Stimulated activated CD4-positive, alpha-beta T cell treated with anti-CD3 and anti-CD28 coated beads, Interleukin-15, amount 100 ng/mL, for 1 hour (primary cell): ENCODE measurements at regions not wholly inside any gene's neighbourhood (a gene's known extent, or its start where the extent isn't known, plus 50 kb on each side); places are given as distances from the start of the nearest gene placed in this dataset.
"Not testable (repeated sequence)": the region's sequence is repeated elsewhere in the genome, so short reads cannot be mapped to it uniquely, and the experiment has no call there.

Source experiments
- DNase-seq, 2 donors: peaks; one replicate each; pipeline ENCODE4 v3.0.0-alpha.2; 2020; ENCODE audit warnings: low read depth in 1 of 2, low spot score in 1 of 2

GRCh38 chr3:74978684-74979083, 364.2 kb upstream of the CNTN3 start:
- DNase-seq = no peak

GRCh38 chr3:74985028-74985904, 370.8 kb upstream of the CNTN3 start:
- not testable (repeated sequence) for DNase-seq

- DNase-seq = no peak
Measured at GRCh38 chr3:74988095-74988494, 373.6 kb upstream of the CNTN3 start.

- no peak for DNase-seq
Measured at GRCh38 chr3:74992898-74993297, 378.4 kb upstream of the CNTN3 start.

- DNase-seq = no peak
Measured at GRCh38 chr3:75001330-75001729, 386.9 kb upstream of the CNTN3 start.

GRCh38 chr3:75012791-75013331, 398.4 kb upstream of the CNTN3 start:
- DNase-seq = no peak

- DNase-seq = no peak
Measured at GRCh38 chr3:75014008-75014407, 399.5 kb upstream of the CNTN3 start.

- no peak for DNase-seq
Measured at GRCh38 chr3:75015280-75015679, 400.8 kb upstream of the CNTN3 start.

- DNase-seq = no peak
Measured at GRCh38 chr3:75035146-75035545, 420.7 kb upstream of the CNTN3 start.

- no peak for DNase-seq
Measured at GRCh38 chr3:75042941-75043340, 428.5 kb upstream of the CNTN3 start.

DNA sequence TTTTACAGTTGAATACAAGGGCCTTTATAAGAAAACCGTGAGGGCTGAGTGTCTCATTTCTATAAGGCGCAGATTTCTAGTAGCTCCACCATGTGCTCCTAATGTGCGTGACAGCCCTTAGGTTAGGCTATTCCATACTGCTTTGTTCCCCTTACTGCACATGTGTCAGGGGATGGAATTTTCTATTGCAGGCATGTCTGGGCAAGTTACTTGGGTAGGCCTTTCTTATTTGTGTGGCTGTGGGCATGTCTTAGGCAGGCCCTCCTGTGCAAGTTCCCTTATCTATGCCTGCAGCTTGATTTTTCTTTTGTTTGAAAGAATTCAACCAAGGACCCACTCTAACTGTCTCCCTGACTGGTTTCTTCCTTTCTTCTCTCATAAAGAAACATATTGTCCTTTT, 434.2 kb upstream of the CNTN3 start:
- DNase-seq = no peak

- DNase-seq = no peak
Measured at GRCh38 chr3:75049533-75049932, 435.1 kb upstream of the CNTN3 start.

DNA sequence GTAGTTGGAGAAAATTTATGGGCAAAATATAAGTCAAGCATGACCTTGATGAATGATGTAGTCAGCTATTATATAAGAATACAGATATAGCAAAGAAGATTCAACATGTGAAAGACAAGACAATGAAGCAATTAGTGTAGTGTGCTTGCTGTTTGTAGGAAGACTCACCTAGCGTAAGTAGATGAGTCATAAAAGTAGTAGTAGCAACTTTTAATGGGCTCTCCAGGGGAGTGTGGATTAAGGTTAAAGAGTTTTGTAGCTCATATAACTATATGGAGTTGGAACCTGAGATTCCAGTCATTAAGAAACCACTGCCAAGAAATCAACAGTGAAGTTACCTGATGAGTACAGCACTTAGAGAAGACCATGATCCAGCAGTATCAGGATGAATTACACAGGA, 444.7 kb upstream of the CNTN3 start:
- DNase-seq = no peak

GRCh38 chr3:75061806-75062205, 447.3 kb upstream of the CNTN3 start:
- no peak for DNase-seq

- no peak for DNase-seq
Measured at GRCh38 chr3:75075158-75075557, 460.7 kb upstream of the CNTN3 start.

DNA sequence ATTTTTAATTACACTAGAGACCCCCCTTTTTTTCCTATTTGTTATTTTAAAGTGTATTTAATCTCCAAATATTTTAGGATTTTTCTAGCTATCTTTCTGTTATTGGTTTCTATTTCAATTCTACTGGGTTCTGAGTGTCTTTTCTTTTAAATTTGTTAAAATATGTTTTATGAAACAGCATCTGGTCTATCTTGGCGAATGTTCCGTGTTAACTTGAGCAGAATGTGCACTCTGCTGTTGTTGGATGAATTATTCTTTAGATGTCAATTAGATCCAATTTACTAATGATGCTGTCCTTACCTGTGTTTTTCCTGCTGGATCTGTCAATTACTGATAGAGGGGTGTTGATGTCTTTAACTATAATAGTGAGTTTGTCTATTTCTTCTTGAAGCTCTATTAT, 462.0 kb upstream of the CNTN3 start:
- DNase-seq = no peak

DNA sequence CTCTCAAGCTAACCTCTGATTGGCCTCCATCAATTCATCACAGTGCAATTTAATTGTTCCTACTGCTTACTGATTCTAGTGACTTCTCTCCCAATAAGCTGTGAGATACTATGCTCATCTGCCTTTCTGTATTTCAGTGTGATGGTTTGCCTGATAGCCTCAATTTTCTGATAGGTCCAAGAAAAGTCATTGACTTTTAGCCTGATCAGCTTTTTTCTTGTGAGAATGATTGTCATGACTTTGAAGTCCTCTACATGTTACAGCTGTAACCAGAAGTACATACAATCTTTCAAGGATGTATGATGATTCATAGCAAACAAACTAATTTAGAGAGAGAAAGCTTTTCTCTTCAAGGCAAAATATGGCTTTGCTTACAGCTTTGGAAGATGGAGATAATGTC, 463.8 kb upstream of the CNTN3 start:
- no peak for DNase-seq

GRCh38 chr3:75082845-75083244, 468.4 kb upstream of the CNTN3 start:
- no peak for DNase-seq

GRCh38 chr3:75089841-75090240, 475.4 kb upstream of the CNTN3 start:
- DNase-seq = no peak

DNA sequence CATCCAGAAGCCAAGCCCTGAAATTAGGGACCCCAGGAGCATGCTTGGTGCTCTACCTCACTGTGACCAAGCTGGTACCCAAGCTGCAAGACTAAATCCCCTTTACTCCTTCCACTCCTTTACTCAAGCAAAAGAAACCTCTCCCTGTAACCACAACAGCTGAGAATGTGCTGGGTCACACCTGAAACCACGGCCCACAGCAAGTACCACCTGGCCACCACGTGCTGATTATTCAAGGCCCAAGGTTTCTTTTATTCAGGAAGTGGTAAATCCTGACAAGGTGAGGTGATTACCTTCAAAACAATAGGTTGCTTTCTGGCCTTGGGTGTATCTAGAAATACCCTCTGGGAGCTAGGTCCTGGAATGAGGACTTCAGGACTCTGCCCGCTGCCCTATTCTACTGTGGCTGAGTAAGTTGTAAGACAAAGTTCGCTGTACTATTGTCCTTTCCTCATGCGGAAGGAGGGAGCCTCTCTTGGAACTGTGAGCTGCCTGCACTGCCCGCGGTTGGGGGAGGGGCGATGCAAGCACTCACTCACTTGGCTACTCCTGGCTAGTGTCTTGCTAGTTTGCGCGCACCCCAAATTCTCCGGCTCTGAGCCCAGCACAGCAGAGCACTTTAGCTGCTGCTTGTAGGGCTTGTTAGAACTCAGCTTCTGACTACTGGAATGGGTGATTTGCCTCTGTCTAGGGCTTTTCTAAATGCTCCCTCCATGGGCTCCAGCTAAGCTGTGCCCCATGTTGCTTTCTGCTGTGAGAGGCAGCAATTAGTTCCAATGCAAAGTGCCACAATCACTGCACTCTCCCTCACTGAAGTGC, 487.1 kb upstream of the CNTN3 start:
- DNase-seq = no peak

- no peak for DNase-seq
Measured at GRCh38 chr3:75110741-75111140, 496.3 kb upstream of the CNTN3 start.

GRCh38 chr3:75115695-75116094, 501.2 kb upstream of the CNTN3 start:
- DNase-seq = no peak
